HepG2 (cell line): ENCODE measurements at regions not wholly inside any gene's neighbourhood (a gene's known extent, or its start where the extent isn't known, plus 50 kb on each side); places are given as distances from the start of the nearest gene placed in this dataset.

Experiments
- ATAC-seq: fragments of 200-7000 bp; cut with Tn5 transposase; 3 replicates; pipeline ENCODE4 v1.9.1; 2020; ENCODE audit warnings: mild to moderate bottlenecking, moderate library complexity
- BruUV-seq: library from RNA; stranded (reverse); fragments of 400-500 nt; replicated peaks from 2 replicates; lab custom pipeline; 2021; lab: Mats Ljungman, UMichigan
- CTCF ChIA-PET: fragments of 300-600 bp; formaldehyde crosslinking; extraction: SDS; loops from one replicate; lab custom pipeline; 2021; ENCODE audit warnings: low total read pairs, inconsistent platforms, low intra/inter-chr PET ratio; lab: Yijun Ruan, JAX
- POLR2A ChIA-PET: fragments of 350-600 bp; sonication (Branson Sonifier 250); formaldehyde crosslinking; loops from one replicate; lab custom pipeline; 2020; ENCODE audit warnings: antibody characterized with exemption, inconsistent platforms; lab: Yijun Ruan, JAX
- DNase-seq: peaks from one replicate; pipeline ENCODE4 v3.0.0-alpha.2; 2015; ENCODE audit warnings: low spot score
- FAIRE-seq: peaks from 3 replicates; lab custom pipeline; 2011; peaks lifted over from hg19 to GRCh38; lab: Jason Lieb, UNC
- H2AFZ ChIP-seq: one replicate; pipeline ENCODE4 v1.6.1; 2011; ENCODE audit warnings: low read length, inconsistent platforms
- H3K27ac ChIP-seq: fragments of 300-600 bp; 3 replicates; pipeline ENCODE4 v1.8.0; 2011; ENCODE audit warnings: mixed run types, mild to moderate bottlenecking, mixed read lengths, low read length, inconsistent platforms; ENCODE audit not compliant: insufficient read depth; ENCODE audit errors: extremely low read length
- H3K27me3 ChIP-seq, 2 experiments: fragments of 200-600 bp in 1 of 2; 2 replicates in 1 of 2; 3 replicates in 1 of 2; pipeline versions ENCODE4 v1.6.0 to v1.8.0; 2011; ENCODE audit warnings: low read length in 2 of 2, mild to moderate bottlenecking in 2 of 2, moderate library complexity in 2 of 2, inconsistent platforms in 1 of 2; ENCODE audit not compliant: insufficient read depth in 2 of 2, control insufficient read depth in 1 of 2
- H3K36me3 ChIP-seq, 2 experiments: fragments of 200-600 bp in 1 of 2; replicated peaks in 1 of 2; 2 replicates in 1 of 2; 3 replicates in 1 of 2; pipeline versions ENCODE4 v1.5.1 to v1.8.0; 2011; ENCODE audit warnings: low read length in 2 of 2, inconsistent platforms in 1 of 2; ENCODE audit not compliant: insufficient read depth in 2 of 2, control insufficient read depth in 1 of 2
- H3K4me1 ChIP-seq: 2 replicates; pipeline ENCODE4 v1.5.1; 2012; ENCODE audit warnings: low read length, inconsistent platforms; ENCODE audit not compliant: insufficient read depth
- H3K4me2 ChIP-seq: 2 replicates; pipeline ENCODE4 v1.6.0; 2011; ENCODE audit warnings: low read depth, low read length, inconsistent platforms
- H3K4me3 ChIP-seq, 3 experiments: fragments of 200-600 bp in 1 of 3; sonication (generic), shearing (Covaris generic) in 1 of 3; replicated peaks in 1 of 3; 2 replicates each; pipeline ENCODE4 v1.5.1; 2011 to 2016; ENCODE audit warnings: low read length in 3 of 3, inconsistent platforms in 2 of 3, low read depth in 2 of 3, mild to moderate bottlenecking in 2 of 3, control low read depth in 1 of 3, mixed read lengths in 1 of 3; ENCODE audit not compliant: insufficient read depth in 1 of 3
- H3K79me2 ChIP-seq: one replicate; pipeline ENCODE4 v1.6.1; 2011; ENCODE audit warnings: low read length, inconsistent platforms; ENCODE audit not compliant: insufficient read depth
- H3K9ac ChIP-seq: 2 replicates; pipeline ENCODE4 v1.6.0; 2011; ENCODE audit warnings: mild to moderate bottlenecking, low read depth, low read length, inconsistent platforms; ENCODE audit not compliant: insufficient read depth
- H3K9me3 ChIP-seq: 2 replicates; pipeline ENCODE4 v1.5.1; 2012; ENCODE audit warnings: mild to moderate bottlenecking, low read length
- H4K20me1 ChIP-seq: 2 replicates; pipeline ENCODE4 v1.6.0; 2011; ENCODE audit warnings: inconsistent platforms, mild to moderate bottlenecking, low read length, moderate library complexity; ENCODE audit not compliant: insufficient read depth
- DR1 ChIP-seq: sonication (generic); formaldehyde crosslinking; IDR thresholded peaks from 2 replicates; pipeline ENCODE4 v1.8.0; 2021; ENCODE audit warnings: mild to moderate bottlenecking, missing genetic modification reagents, inconsistent platforms
- FOSL1 ChIP-seq: sonication (generic); formaldehyde crosslinking; IDR thresholded peaks from 2 replicates; pipeline ENCODE4 v1.9.0; 2021; ENCODE audit warnings: missing genetic modification reagents, borderline replicate concordance
- FOSL2 ChIP-seq: sonication (generic); formaldehyde crosslinking; IDR thresholded peaks from 2 replicates; pipeline ENCODE4 v1.4.0; 2020; ENCODE audit warnings: missing genetic modification reagents
- HES4 ChIP-seq: sonication (generic); formaldehyde crosslinking; IDR thresholded peaks from 2 replicates; pipeline ENCODE4 v1.9.0; 2021; ENCODE audit warnings: mild to moderate bottlenecking, missing genetic modification reagents, borderline replicate concordance
- KLF16 ChIP-seq, 2 experiments: sonication (generic) in 1 of 2; formaldehyde crosslinking in 1 of 2; IDR thresholded peaks; 2 replicates each; pipeline versions ENCODE4 v1.6.1 to v1.8.0; 2016 to 2023; ENCODE audit warnings: missing genetic modification reagents in 2 of 2, missing compliant biosample characterization in 1 of 2
- MAFF ChIP-seq: IDR thresholded peaks from 2 replicates; pipeline ENCODE4 v1.6.1; 2011; ENCODE audit warnings: low read depth, low read length, improper control_type of control experiment
- MBNL3 ChIP-seq: fragments of 250-450 bp; sonication (Bioruptor Pico); conservative IDR thresholded peaks from 2 replicates; pipeline ENCODE4 v1.8.0; 2022; ENCODE audit warnings: mild to moderate bottlenecking, inconsistent platforms
- NR2F6 ChIP-seq, 2 experiments: IDR thresholded peaks; 2 replicates each; pipeline ENCODE4 v1.6.1; 2016; ENCODE audit warnings: antibody characterized with exemption in 1 of 2, mild to moderate bottlenecking in 1 of 2
- PHF8 ChIP-seq: sonication (generic); formaldehyde crosslinking; IDR thresholded peaks from 2 replicates; pipeline ENCODE4 v1.5.0; 2020; ENCODE audit warnings: missing genetic modification reagents
- REXO4 ChIP-seq: sonication (generic); formaldehyde crosslinking; IDR thresholded peaks from 2 replicates; pipeline ENCODE4 v1.8.0; 2022; ENCODE audit warnings: missing genetic modification reagents, mild to moderate bottlenecking, borderline replicate concordance
- STAG1 ChIP-seq: sonication (generic); formaldehyde crosslinking; IDR thresholded peaks from 2 replicates; pipeline ENCODE4 v1.4.0; 2020; ENCODE audit warnings: missing genetic modification reagents
- ZNF263 ChIP-seq: sonication (generic); formaldehyde crosslinking; IDR thresholded peaks from 2 replicates; pipeline ENCODE4 v1.4.0; 2020; ENCODE audit warnings: missing genetic modification reagents
- ZNF589 ChIP-seq: sonication (generic); formaldehyde crosslinking; conservative IDR thresholded peaks from 2 replicates; pipeline ENCODE4 v1.8.0; 2022; ENCODE audit warnings: mild to moderate bottlenecking, moderate library complexity, missing genetic modification reagents
- ZNF788 ChIP-seq: sonication (generic); formaldehyde crosslinking; IDR thresholded peaks from 2 replicates; pipeline ENCODE4 v1.5.0; 2020; ENCODE audit warnings: mild to moderate bottlenecking, missing genetic modification reagents, borderline replicate concordance
- ZNF839 ChIP-seq: sonication (generic); formaldehyde crosslinking; IDR thresholded peaks from 2 replicates; pipeline ENCODE4 v1.4.0; 2020; ENCODE audit warnings: missing genetic modification reagents, mild to moderate bottlenecking, borderline replicate concordance
- WGBS: methylation state at CpG from one replicate; pipeline ENCODE4 v1.1.6; 2017; ENCODE audit warnings: low lambda C conversion rate; 5-methylcytosine and 5-hydroxymethylcytosine counted together
- in situ Hi-C: cut with HindIII; loops from 2 replicates; pipeline ENCODE4 v1.10.0; 2017; ENCODE audit warnings: low pct_unique_long_range_greater_than_20kb; ENCODE audit not compliant: extremely low pct_ligation_motif_present
- intact Hi-C: fragments of 100-400 bp; cut with micrococcal nuclease; formaldehyde crosslinking; loops from one replicate; pipeline ENCODE4 v1.10.0; 2022; ENCODE audit not compliant: unreplicated experiment
- TF ChIP-seq, protein P1 (sequence below): sonication (generic); formaldehyde crosslinking; IDR thresholded peaks from 2 replicates; pipeline ENCODE4 v1.4.0; 2020; ENCODE audit warnings: missing genetic modification reagents
- TF ChIP-seq, protein P2 (sequence below): sonication (generic); formaldehyde crosslinking; IDR thresholded peaks from 2 replicates; pipeline ENCODE4 v1.4.0; 2020; ENCODE audit warnings: missing genetic modification reagents, mild to moderate bottlenecking, borderline replicate concordance

DNA sequence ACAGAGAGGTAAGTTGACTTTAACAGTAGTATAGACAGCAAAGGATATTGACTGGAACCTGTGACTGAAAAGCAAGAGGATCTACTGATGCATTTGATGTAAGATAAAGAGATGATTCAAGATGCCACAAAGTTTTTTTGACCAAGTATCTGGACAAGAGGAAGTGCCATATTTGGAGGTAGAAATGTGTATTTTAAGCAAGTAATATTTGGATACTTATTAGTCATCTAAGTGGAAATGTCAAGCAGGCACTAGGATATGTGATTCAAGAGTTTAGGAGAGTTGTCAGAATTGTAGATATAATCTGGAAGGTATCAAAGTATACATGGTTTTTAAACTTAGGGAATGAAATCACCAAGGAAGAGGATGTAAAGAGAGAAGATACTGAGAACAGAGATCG is 686.1 kb upstream of the CHD1 start:
- no peak for FAIRE-seq
- no peak overlapping the region for H3K27ac ChIP-seq
- ChIA-PET POLR2A (no interaction called here), CTCF (no interaction called here)
- WGBS: 2% methylated on average over 1 of the region's 1 CpG
- BruUV-seq: no TSS peak
- H3K36me3 ChIP-seq: no peaks in the 10 kb centered on the region
- no peak overlapping the region for H3K4me2 ChIP-seq
- H2AFZ ChIP-seq: no peak overlapping the region
- in situ Hi-C loops: no loop called here
- no peaks in the 10 kb centered on the region for H4K20me1 ChIP-seq
- intact Hi-C loops: no loop called here
- no peak for TF ChIP-seq ZNF589 (CRISPR knock-in tag)
- TF ChIP-seq FOSL1 (CRISPR knock-in tag): no peak
- TF ChIP-seq, protein P1, sequence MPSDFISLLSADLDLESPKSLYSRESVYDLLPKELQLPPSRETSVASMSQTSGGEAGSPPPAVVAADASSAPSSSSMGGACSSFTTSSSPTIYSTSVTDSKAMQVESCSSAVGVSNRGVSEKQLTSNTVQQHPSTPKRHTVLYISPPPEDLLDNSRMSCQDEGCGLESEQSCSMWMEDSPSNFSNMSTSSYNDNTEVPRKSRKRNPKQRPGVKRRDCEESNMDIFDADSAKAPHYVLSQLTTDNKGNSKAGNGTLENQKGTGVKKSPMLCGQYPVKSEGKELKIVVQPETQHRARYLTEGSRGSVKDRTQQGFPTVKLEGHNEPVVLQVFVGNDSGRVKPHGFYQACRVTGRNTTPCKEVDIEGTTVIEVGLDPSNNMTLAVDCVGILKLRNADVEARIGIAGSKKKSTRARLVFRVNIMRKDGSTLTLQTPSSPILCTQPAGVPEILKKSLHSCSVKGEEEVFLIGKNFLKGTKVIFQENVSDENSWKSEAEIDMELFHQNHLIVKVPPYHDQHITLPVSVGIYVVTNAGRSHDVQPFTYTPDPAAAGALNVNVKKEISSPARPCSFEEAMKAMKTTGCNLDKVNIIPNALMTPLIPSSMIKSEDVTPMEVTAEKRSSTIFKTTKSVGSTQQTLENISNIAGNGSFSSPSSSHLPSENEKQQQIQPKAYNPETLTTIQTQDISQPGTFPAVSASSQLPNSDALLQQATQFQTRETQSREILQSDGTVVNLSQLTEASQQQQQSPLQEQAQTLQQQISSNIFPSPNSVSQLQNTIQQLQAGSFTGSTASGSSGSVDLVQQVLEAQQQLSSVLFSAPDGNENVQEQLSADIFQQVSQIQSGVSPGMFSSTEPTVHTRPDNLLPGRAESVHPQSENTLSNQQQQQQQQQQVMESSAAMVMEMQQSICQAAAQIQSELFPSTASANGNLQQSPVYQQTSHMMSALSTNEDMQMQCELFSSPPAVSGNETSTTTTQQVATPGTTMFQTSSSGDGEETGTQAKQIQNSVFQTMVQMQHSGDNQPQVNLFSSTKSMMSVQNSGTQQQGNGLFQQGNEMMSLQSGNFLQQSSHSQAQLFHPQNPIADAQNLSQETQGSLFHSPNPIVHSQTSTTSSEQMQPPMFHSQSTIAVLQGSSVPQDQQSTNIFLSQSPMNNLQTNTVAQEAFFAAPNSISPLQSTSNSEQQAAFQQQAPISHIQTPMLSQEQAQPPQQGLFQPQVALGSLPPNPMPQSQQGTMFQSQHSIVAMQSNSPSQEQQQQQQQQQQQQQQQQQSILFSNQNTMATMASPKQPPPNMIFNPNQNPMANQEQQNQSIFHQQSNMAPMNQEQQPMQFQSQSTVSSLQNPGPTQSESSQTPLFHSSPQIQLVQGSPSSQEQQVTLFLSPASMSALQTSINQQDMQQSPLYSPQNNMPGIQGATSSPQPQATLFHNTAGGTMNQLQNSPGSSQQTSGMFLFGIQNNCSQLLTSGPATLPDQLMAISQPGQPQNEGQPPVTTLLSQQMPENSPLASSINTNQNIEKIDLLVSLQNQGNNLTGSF (CRISPR knock-in tag): no peak
- no peak for TF ChIP-seq DR1 (CRISPR knock-in tag)
- TF ChIP-seq FOSL2 (CRISPR knock-in tag): no peak
- no peak for TF ChIP-seq PHF8
- no peak for TF ChIP-seq ZNF263 (CRISPR knock-in tag)
- TF ChIP-seq, protein P2, sequence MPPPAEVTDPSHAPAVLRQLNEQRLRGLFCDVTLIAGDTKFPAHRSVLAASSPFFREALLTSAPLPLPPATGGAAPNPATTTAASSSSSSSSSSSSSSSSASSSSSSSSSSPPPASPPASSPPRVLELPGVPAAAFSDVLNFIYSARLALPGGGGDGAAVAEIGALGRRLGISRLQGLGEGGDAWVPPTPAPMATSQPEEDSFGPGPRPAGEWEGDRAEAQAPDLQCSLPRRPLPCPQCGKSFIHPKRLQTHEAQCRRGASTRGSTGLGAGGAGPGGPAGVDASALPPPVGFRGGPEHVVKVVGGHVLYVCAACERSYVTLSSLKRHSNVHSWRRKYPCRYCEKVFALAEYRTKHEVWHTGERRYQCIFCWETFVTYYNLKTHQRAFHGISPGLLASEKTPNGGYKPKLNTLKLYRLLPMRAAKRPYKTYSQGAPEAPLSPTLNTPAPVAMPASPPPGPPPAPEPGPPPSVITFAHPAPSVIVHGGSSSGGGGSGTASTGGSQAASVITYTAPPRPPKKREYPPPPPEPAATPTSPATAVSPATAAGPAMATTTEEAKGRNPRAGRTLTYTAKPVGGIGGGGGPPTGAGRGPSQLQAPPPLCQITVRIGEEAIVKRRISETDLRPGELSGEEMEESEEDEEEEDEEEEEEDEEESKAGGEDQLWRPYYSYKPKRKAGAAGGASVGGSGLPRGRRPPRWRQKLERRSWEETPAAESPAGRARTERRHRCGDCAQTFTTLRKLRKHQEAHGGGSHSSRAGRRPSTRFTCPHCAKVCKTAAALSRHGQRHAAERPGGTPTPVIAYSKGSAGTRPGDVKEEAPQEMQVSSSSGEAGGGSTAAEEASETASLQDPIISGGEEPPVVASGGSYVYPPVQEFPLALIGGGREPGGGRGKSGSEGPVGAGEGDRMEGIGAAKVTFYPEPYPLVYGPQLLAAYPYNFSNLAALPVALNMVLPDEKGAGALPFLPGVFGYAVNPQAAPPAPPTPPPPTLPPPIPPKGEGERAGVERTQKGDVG (CRISPR knock-in tag): no peak
- no peak for TF ChIP-seq MAFF
- no peak for TF ChIP-seq HES4 (CRISPR knock-in tag)
- TF ChIP-seq NR2F6 (IDR thresholded peaks at IDR 0.05): no peak
- TF ChIP-seq NR2F6 (CRISPR knock-in tag; IDR thresholded peaks at IDR 0.05): no peak
- no peak for TF ChIP-seq KLF16 (CRISPR knock-in tag; IDR thresholded peaks at IDR 0.05)
- TF ChIP-seq STAG1 (CRISPR knock-in tag): no peak
- no peak for TF ChIP-seq ZNF839
- no peak for TF ChIP-seq ZNF788 (CRISPR knock-in tag)
- no peak for TF ChIP-seq REXO4 (CRISPR knock-in tag)
- no peak for TF ChIP-seq MBNL3 (CRISPR knock-in tag)
- TF ChIP-seq, all 625 proteins: peak for 0
- no peaks in the 10 kb centered on the region for H3K27me3 ChIP-seq
- H3K9me3 ChIP-seq: no peaks in the 10 kb centered on the region
- ATAC-seq (no peak), DNase-seq (no peak)
- H3K9ac ChIP-seq: no peak overlapping the region
- H3K79me2 ChIP-seq: no peaks in the 10 kb centered on the region
- no peaks in the 10 kb centered on the region for H3K4me1 ChIP-seq
- no peak overlapping the region for H3K4me3 ChIP-seq
